Keratinocyte (primary cell): ENCODE measurements at regions not wholly inside any gene's neighbourhood (a gene's known extent, or its start where the extent isn't known, plus 50 kb on each side); places are given as distances from the start of the nearest gene placed in this dataset.

Experiments used
- DNase-seq: peaks from one replicate; pipeline ENCODE4 v3.0.0-alpha.2; 2011; ENCODE audit warnings: low read depth, missing footprints, low spot score
- FAIRE-seq: peaks from 2 replicates; lab custom pipeline; 2011; peaks lifted over from hg19 to GRCh38; lab: Jason Lieb, UNC
- H2AFZ ChIP-seq: 2 replicates; pipeline ENCODE4 v1.6.0; 2012; ENCODE audit warnings: low read length, control low read depth, inconsistent platforms; ENCODE audit not compliant: control insufficient read depth
- H3K27ac ChIP-seq: 2 replicates; pipeline ENCODE4 v1.5.1; 2011; ENCODE audit warnings: low read length; ENCODE audit not compliant: control insufficient read depth, insufficient read depth
- H3K27me3 ChIP-seq: 3 replicates; pipeline ENCODE4 v1.6.0; 2011; ENCODE audit warnings: low read length; ENCODE audit not compliant: control insufficient read depth, insufficient read depth; ENCODE audit errors: extremely low read depth
- H3K36me3 ChIP-seq, 2 experiments: 2 replicates in 1 of 2; 3 replicates in 1 of 2; pipeline ENCODE4 v1.5.1; 2011; ENCODE audit warnings: low read length in 2 of 2, mild to moderate bottlenecking in 1 of 2; ENCODE audit not compliant: control insufficient read depth in 2 of 2, insufficient read depth in 2 of 2; ENCODE audit errors: extremely low read depth in 1 of 2
- H3K4me1 ChIP-seq: 3 replicates; pipeline ENCODE4 v1.5.1; 2011; ENCODE audit warnings: low read length; ENCODE audit not compliant: control insufficient read depth, insufficient read depth; ENCODE audit errors: extremely low read depth
- H3K4me2 ChIP-seq: 3 replicates; pipeline ENCODE4 v1.6.0; 2011; ENCODE audit warnings: low read depth, low read length; ENCODE audit not compliant: control insufficient read depth, insufficient read depth; ENCODE audit errors: extremely low read depth
- H3K4me3 ChIP-seq, 3 experiments: fragments of 200-600 bp in 1 of 3; sonication (generic) in 1 of 3; 2 replicates in 2 of 3; 3 replicates in 1 of 3; pipeline ENCODE4 v1.5.1; 2011 to 2016; ENCODE audit warnings: low read length in 3 of 3, mild to moderate bottlenecking in 3 of 3, control low read depth in 2 of 3, inconsistent platforms in 1 of 3, low read depth in 1 of 3, mixed read lengths in 1 of 3, mixed run types in 1 of 3, moderate library complexity in 1 of 3; ENCODE audit not compliant: control insufficient read depth in 2 of 3, insufficient read depth in 2 of 3; ENCODE audit errors: extremely low read depth in 1 of 3
- H3K79me2 ChIP-seq: 2 replicates; pipeline ENCODE4 v1.6.0; 2012; ENCODE audit warnings: low read length; ENCODE audit not compliant: control insufficient read depth, insufficient read depth
- H3K9ac ChIP-seq: 3 replicates; pipeline ENCODE4 v1.6.0; 2011; ENCODE audit warnings: low read length; ENCODE audit not compliant: control insufficient read depth, insufficient read depth; ENCODE audit errors: extremely low read depth
- H3K9me1 ChIP-seq: 3 replicates; pipeline ENCODE4 v1.6.0; 2011; ENCODE audit warnings: low read length; ENCODE audit not compliant: control insufficient read depth, insufficient read depth; ENCODE audit errors: extremely low read depth
- H3K9me3 ChIP-seq: 2 replicates; pipeline ENCODE4 v1.5.1; 2012; ENCODE audit warnings: low read depth, low read length; ENCODE audit not compliant: control insufficient read depth
- H4K20me1 ChIP-seq: 3 replicates; pipeline ENCODE4 v1.6.0; 2011; ENCODE audit warnings: low read length; ENCODE audit not compliant: control insufficient read depth, insufficient read depth; ENCODE audit errors: extremely low read depth
- EZH2 ChIP-seq: IDR thresholded peaks from one replicate; pipeline ENCODE4 v1.6.1; 2012; ENCODE audit warnings: inconsistent platforms, mild to moderate bottlenecking, low read length, moderate library complexity
- dilution Hi-C: fragments of 300-500 bp; cut with MboI; formaldehyde crosslinking; loops from one replicate; pipeline ENCODE4 v1.7.0; 2020; ENCODE audit warnings: low sequenced_read_pairs; ENCODE audit not compliant: extremely low pct_ligation_motif_present
- TF ChIP-seq, protein P1 (sequence below), 3 experiments: IDR thresholded peaks in 1 of 3; conservative IDR thresholded peaks in 1 of 3; optimal IDR thresholded peaks in 1 of 3; 2 replicates in 2 of 3; 3 replicates in 1 of 3; pipeline versions ENCODE3 to v1.5.1; 2011; ENCODE audit warnings: low read length in 3 of 3, mild to moderate bottlenecking in 3 of 3, moderate library complexity in 2 of 3, control low read depth in 1 of 3, inconsistent platforms in 1 of 3; ENCODE audit not compliant: insufficient read depth in 2 of 3; ENCODE audit errors: extremely low read depth in 1 of 3

DNA sequence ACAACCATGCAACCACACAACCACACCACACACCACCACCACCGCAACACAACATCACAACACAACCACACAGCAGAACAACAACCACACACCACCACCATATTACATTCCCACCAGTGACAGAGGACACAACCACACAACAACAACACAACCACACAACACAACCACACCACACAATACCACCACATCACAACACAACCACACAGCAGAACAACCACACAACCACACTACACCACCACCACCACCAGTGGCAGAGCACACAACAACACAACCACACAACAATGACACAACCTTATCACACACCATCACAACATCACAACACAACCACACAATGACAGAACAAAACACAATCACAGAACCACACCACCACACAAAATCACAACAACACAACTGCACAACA, 313.0 kb upstream of the MYT1L start:
- Histone ChIP-seq H3K36me3 (no peaks in the 10 kb centered on the region), H3K9ac (no peak overlapping the region), H3K79me2 (no peaks in the 10 kb centered on the region), H3K9me3 (no peaks in the 10 kb centered on the region), H4K20me1 (no peaks in the 10 kb centered on the region), H3K27ac (no peak overlapping the region), H3K27me3 (peaks cover 3% of the 10 kb centered on the region), H3K4me1 (peaks cover 20% of the 10 kb centered on the region), H3K4me3 (no peak overlapping the region), H3K4me2 (no peak overlapping the region), H3K9me1 (no peaks in the 10 kb centered on the region), H2AFZ (no peak overlapping the region)
- DNase-seq (no peak), FAIRE-seq (no peak)
- dilution Hi-C loops, result no loop called here
- TF ChIP-seq, protein P1, sequence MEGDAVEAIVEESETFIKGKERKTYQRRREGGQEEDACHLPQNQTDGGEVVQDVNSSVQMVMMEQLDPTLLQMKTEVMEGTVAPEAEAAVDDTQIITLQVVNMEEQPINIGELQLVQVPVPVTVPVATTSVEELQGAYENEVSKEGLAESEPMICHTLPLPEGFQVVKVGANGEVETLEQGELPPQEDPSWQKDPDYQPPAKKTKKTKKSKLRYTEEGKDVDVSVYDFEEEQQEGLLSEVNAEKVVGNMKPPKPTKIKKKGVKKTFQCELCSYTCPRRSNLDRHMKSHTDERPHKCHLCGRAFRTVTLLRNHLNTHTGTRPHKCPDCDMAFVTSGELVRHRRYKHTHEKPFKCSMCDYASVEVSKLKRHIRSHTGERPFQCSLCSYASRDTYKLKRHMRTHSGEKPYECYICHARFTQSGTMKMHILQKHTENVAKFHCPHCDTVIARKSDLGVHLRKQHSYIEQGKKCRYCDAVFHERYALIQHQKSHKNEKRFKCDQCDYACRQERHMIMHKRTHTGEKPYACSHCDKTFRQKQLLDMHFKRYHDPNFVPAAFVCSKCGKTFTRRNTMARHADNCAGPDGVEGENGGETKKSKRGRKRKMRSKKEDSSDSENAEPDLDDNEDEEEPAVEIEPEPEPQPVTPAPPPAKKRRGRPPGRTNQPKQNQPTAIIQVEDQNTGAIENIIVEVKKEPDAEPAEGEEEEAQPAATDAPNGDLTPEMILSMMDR (optimal IDR thresholded peaks at IDR 0.05 in 1 of 3, IDR thresholded peaks at IDR 0.05 in 1 of 3, conservative IDR thresholded peaks at IDR 0.05 in 1 of 3; ENCODE audit: extremely low read depth in 1 of 3, insufficient read depth in 2 of 3, low read length in 3 of 3), result no peak
- TF ChIP-seq EZH2, result no peak

DNA sequence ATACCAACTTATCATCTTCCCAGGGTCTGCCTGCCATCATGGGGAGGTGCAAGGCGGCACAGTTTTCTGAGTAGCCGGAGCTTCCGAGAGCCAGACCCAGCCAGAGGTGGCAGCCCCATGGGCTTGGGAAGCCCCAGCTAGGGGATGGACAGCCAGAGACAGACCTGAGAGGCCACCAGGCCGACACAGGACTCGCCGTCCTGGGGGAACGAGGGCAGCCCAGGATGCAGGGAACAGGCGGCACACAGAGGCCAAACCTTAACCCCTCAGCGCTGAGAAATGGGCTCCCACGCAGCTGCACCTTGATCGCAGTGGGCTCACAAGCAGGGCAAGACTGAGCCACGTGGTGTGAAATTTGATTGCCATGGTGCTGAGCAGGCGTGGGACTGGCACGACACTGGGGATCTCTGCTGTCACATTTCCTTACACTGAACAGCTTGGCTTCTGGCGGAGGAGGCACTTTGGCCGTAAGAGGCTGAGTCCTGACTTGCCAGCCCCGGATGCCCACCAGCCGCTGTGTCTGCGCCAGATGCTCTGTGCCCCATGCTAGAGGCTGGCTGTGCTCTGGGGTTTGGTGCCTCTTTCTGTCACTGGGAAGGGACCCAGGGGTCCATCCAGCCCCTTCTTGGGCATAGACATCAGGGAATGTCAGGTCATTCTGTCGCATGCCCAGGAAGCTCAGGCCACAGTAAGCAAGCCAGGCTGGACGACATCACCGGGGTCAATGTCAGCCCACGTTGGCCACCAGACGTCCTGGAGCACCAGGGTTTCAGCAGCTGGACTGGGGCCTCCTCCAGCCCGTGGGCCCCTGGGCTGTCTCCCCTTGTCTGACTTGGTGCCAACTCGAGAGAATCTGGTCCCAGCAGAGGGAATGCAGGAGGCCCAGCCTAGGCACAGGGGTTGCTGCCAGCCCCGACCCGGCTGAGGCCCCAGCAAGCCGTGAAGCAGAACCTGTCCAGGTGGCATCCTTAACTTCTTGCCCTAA, 312.1 kb upstream of the MYT1L start:
- Histone ChIP-seq H3K27me3 (peaks cover 9% of the 10 kb centered on the region), H3K4me2 (no peak overlapping the region), H3K36me3 (no peaks in the 10 kb centered on the region), H3K9me1 (no peaks in the 10 kb centered on the region), H3K79me2 (no peaks in the 10 kb centered on the region), H3K4me3 (no peak overlapping the region), H3K9me3 (no peaks in the 10 kb centered on the region), H2AFZ (no peak overlapping the region), H3K9ac (no peak overlapping the region), H3K4me1 (peaks cover 20% of the 10 kb centered on the region), H3K27ac (no peak overlapping the region), H4K20me1 (no peaks in the 10 kb centered on the region)
- dilution Hi-C loops, result no loop called here
- TF ChIP-seq, protein P1 (optimal IDR thresholded peaks at IDR 0.05 in 1 of 3, IDR thresholded peaks at IDR 0.05 in 1 of 3, conservative IDR thresholded peaks at IDR 0.05 in 1 of 3; ENCODE audit: extremely low read depth in 1 of 3, insufficient read depth in 2 of 3, low read length in 3 of 3), result no peak
- TF ChIP-seq EZH2, result no peak
- no peak for DNase-seq
- no peak for FAIRE-seq
